H1 (cell line): ENCODE measurements at regions not wholly inside any gene's neighbourhood (a gene's known extent, or its start where the extent isn't known, plus 50 kb on each side); places are given as distances from the start of the nearest gene placed in this dataset.

Source experiments
- RNF2 ChIP-seq: fragments of 200-900, 300-1000 bp; sonication (generic); IDR thresholded peaks from 2 replicates; pipeline ENCODE4 v1.7.1; 2016; ENCODE audit warnings: borderline replicate concordance, low read depth, mild to moderate bottlenecking, antibody characterized with exemption, low read length; ENCODE audit not compliant: poor library complexity, severe bottlenecking; ENCODE audit errors: missing control alignments

- no peak for TF ChIP-seq RNF2
Measured at GRCh38 chr3:83454353-83454752, 1504.4 kb upstream of the CADM2 start (continued).
